HepG2 (cell line): ENCODE measurements at regions not wholly inside any gene's neighbourhood (a gene's known extent, or its start where the extent isn't known, plus 50 kb on each side); places are given as distances from the start of the nearest gene placed in this dataset.

Source experiments
- ATAC-seq: fragments of 200-7000 bp; cut with Tn5 transposase; 3 replicates; pipeline ENCODE4 v1.9.1; 2020; ENCODE audit warnings: mild to moderate bottlenecking, moderate library complexity
- BruUV-seq: library from RNA; stranded (reverse); fragments of 400-500 nt; replicated peaks from 2 replicates; lab custom pipeline; 2021; lab: Mats Ljungman, UMichigan
- CTCF ChIA-PET: fragments of 300-600 bp; formaldehyde crosslinking; extraction: SDS; loops from one replicate; lab custom pipeline; 2021; ENCODE audit warnings: low total read pairs, inconsistent platforms, low intra/inter-chr PET ratio; lab: Yijun Ruan, JAX
- POLR2A ChIA-PET: fragments of 350-600 bp; sonication (Branson Sonifier 250); formaldehyde crosslinking; loops from one replicate; lab custom pipeline; 2020; ENCODE audit warnings: antibody characterized with exemption, inconsistent platforms; lab: Yijun Ruan, JAX
- DNase-seq: peaks from one replicate; pipeline ENCODE4 v3.0.0-alpha.2; 2015; ENCODE audit warnings: low spot score
- FAIRE-seq: peaks from 3 replicates; lab custom pipeline; 2011; peaks lifted over from hg19 to GRCh38; lab: Jason Lieb, UNC
- H2AFZ ChIP-seq: one replicate; pipeline ENCODE4 v1.6.1; 2011; ENCODE audit warnings: low read length, inconsistent platforms
- H3K27ac ChIP-seq: fragments of 300-600 bp; 3 replicates; pipeline ENCODE4 v1.8.0; 2011; ENCODE audit warnings: mixed run types, mild to moderate bottlenecking, mixed read lengths, low read length, inconsistent platforms; ENCODE audit not compliant: insufficient read depth; ENCODE audit errors: extremely low read length
- H3K27me3 ChIP-seq, 2 experiments: fragments of 200-600 bp in 1 of 2; 2 replicates in 1 of 2; 3 replicates in 1 of 2; pipeline versions ENCODE4 v1.6.0 to v1.8.0; 2011; ENCODE audit warnings: low read length in 2 of 2, mild to moderate bottlenecking in 2 of 2, moderate library complexity in 2 of 2, inconsistent platforms in 1 of 2; ENCODE audit not compliant: insufficient read depth in 2 of 2, control insufficient read depth in 1 of 2
- H3K36me3 ChIP-seq, 2 experiments: fragments of 200-600 bp in 1 of 2; replicated peaks in 1 of 2; 2 replicates in 1 of 2; 3 replicates in 1 of 2; pipeline versions ENCODE4 v1.5.1 to v1.8.0; 2011; ENCODE audit warnings: low read length in 2 of 2, inconsistent platforms in 1 of 2; ENCODE audit not compliant: insufficient read depth in 2 of 2, control insufficient read depth in 1 of 2
- H3K4me1 ChIP-seq: 2 replicates; pipeline ENCODE4 v1.5.1; 2012; ENCODE audit warnings: low read length, inconsistent platforms; ENCODE audit not compliant: insufficient read depth
- H3K4me2 ChIP-seq: 2 replicates; pipeline ENCODE4 v1.6.0; 2011; ENCODE audit warnings: low read depth, low read length, inconsistent platforms
- H3K4me3 ChIP-seq, 3 experiments: fragments of 200-600 bp in 1 of 3; sonication (generic), shearing (Covaris generic) in 1 of 3; replicated peaks in 1 of 3; 2 replicates each; pipeline ENCODE4 v1.5.1; 2011 to 2016; ENCODE audit warnings: low read length in 3 of 3, inconsistent platforms in 2 of 3, low read depth in 2 of 3, mild to moderate bottlenecking in 2 of 3, control low read depth in 1 of 3, mixed read lengths in 1 of 3; ENCODE audit not compliant: insufficient read depth in 1 of 3
- H3K79me2 ChIP-seq: one replicate; pipeline ENCODE4 v1.6.1; 2011; ENCODE audit warnings: low read length, inconsistent platforms; ENCODE audit not compliant: insufficient read depth
- H3K9ac ChIP-seq: 2 replicates; pipeline ENCODE4 v1.6.0; 2011; ENCODE audit warnings: mild to moderate bottlenecking, low read depth, low read length, inconsistent platforms; ENCODE audit not compliant: insufficient read depth
- H3K9me3 ChIP-seq: 2 replicates; pipeline ENCODE4 v1.5.1; 2012; ENCODE audit warnings: mild to moderate bottlenecking, low read length
- H4K20me1 ChIP-seq: 2 replicates; pipeline ENCODE4 v1.6.0; 2011; ENCODE audit warnings: inconsistent platforms, mild to moderate bottlenecking, low read length, moderate library complexity; ENCODE audit not compliant: insufficient read depth
- AFF4 ChIP-seq: sonication (generic); formaldehyde crosslinking; IDR thresholded peaks from 2 replicates; pipeline ENCODE4 v1.4.0; 2020; ENCODE audit warnings: missing genetic modification reagents
- CCDC6 ChIP-seq: sonication (generic); formaldehyde crosslinking; IDR thresholded peaks from 2 replicates; pipeline ENCODE4 v1.8.1; 2022; ENCODE audit warnings: mild to moderate bottlenecking, missing genetic modification reagents, moderate library complexity
- GTF3A ChIP-seq: sonication (generic); formaldehyde crosslinking; conservative IDR thresholded peaks from 2 replicates; pipeline ENCODE4 v1.4.0; 2020; ENCODE audit warnings: mild to moderate bottlenecking, missing genetic modification reagents
- HIVEP1 ChIP-seq: sonication (generic); formaldehyde crosslinking; IDR thresholded peaks from 2 replicates; pipeline ENCODE4 v1.4.0; 2020; ENCODE audit warnings: mild to moderate bottlenecking, missing genetic modification reagents
- NCOA2 ChIP-seq: sonication (generic); formaldehyde crosslinking; IDR thresholded peaks from 2 replicates; pipeline ENCODE4 v1.8.0; 2022; ENCODE audit warnings: inconsistent platforms
- NFE2L1 ChIP-seq: sonication (generic); formaldehyde crosslinking; IDR thresholded peaks from 2 replicates; pipeline ENCODE4 v1.4.0; 2020; ENCODE audit warnings: missing genetic modification reagents, mild to moderate bottlenecking, borderline replicate concordance
- PLSCR1 ChIP-seq: sonication (generic); formaldehyde crosslinking; IDR thresholded peaks from 2 replicates; pipeline ENCODE4 v1.5.0; 2020; ENCODE audit warnings: missing genetic modification reagents, mild to moderate bottlenecking, borderline replicate concordance
- SAFB2 ChIP-seq: sonication (generic); formaldehyde crosslinking; IDR thresholded peaks from 2 replicates; pipeline ENCODE4 v1.5.1; 2020; ENCODE audit warnings: missing genetic modification reagents, low read depth, mild to moderate bottlenecking, borderline replicate concordance
- TBX3 ChIP-seq: fragments of 450-650 bp; IDR thresholded peaks from 2 replicates; pipeline ENCODE4 v1.6.1; 2017; ENCODE audit warnings: antibody characterized with exemption, mild to moderate bottlenecking, inconsistent platforms, borderline replicate concordance
- ZBTB43 ChIP-seq: sonication (generic); formaldehyde crosslinking; conservative IDR thresholded peaks from 2 replicates; pipeline ENCODE4 v1.4.0; 2020; ENCODE audit warnings: missing genetic modification reagents
- ZNF263 ChIP-seq: sonication (generic); formaldehyde crosslinking; IDR thresholded peaks from 2 replicates; pipeline ENCODE4 v1.4.0; 2020; ENCODE audit warnings: missing genetic modification reagents
- ZNF292 ChIP-seq: sonication (generic); formaldehyde crosslinking; IDR thresholded peaks from 2 replicates; pipeline ENCODE4 v1.8.1; 2022; ENCODE audit warnings: mild to moderate bottlenecking, low read depth, missing genetic modification reagents, borderline replicate concordance
- ZNF326 ChIP-seq: sonication (generic); formaldehyde crosslinking; IDR thresholded peaks from 2 replicates; pipeline ENCODE4 v1.4.0; 2020; ENCODE audit warnings: missing genetic modification reagents, borderline replicate concordance
- ZNF550 ChIP-seq: sonication (generic); formaldehyde crosslinking; IDR thresholded peaks from 2 replicates; pipeline ENCODE4 v1.4.0; 2020; ENCODE audit warnings: mild to moderate bottlenecking, missing genetic modification reagents, borderline replicate concordance
- ZNF552 ChIP-seq: sonication (generic); formaldehyde crosslinking; IDR thresholded peaks from 2 replicates; pipeline ENCODE4 v1.9.0; 2022; ENCODE audit warnings: missing genetic modification reagents, mild to moderate bottlenecking, borderline replicate concordance
- ZNF660 ChIP-seq: sonication (generic); formaldehyde crosslinking; IDR thresholded peaks from 2 replicates; pipeline ENCODE4 v1.5.1; 2020; ENCODE audit warnings: mild to moderate bottlenecking, low read depth, missing genetic modification reagents, borderline replicate concordance
- ZSCAN29 ChIP-seq: sonication (generic); formaldehyde crosslinking; conservative IDR thresholded peaks from 2 replicates; pipeline ENCODE4 v1.4.0; 2020; ENCODE audit warnings: mild to moderate bottlenecking, missing genetic modification reagents
- WGBS: methylation state at CpG from one replicate; pipeline ENCODE4 v1.1.6; 2017; ENCODE audit warnings: low lambda C conversion rate; 5-methylcytosine and 5-hydroxymethylcytosine counted together
- in situ Hi-C: cut with HindIII; loops from 2 replicates; pipeline ENCODE4 v1.10.0; 2017; ENCODE audit warnings: low pct_unique_long_range_greater_than_20kb; ENCODE audit not compliant: extremely low pct_ligation_motif_present
- intact Hi-C: fragments of 100-400 bp; cut with micrococcal nuclease; formaldehyde crosslinking; loops from one replicate; pipeline ENCODE4 v1.10.0; 2022; ENCODE audit not compliant: unreplicated experiment

- no TSS peak for BruUV-seq
- in situ Hi-C loops = no loop called here
- no peak for ATAC-seq
- TF ChIP-seq PLSCR1 (CRISPR knock-in tag) (no peak), ZNF550 (CRISPR knock-in tag) (no peak), ZSCAN29 (CRISPR knock-in tag) (no peak), ZNF660 (CRISPR knock-in tag) (no peak), ZNF552 (CRISPR knock-in tag) (no peak), CCDC6 (no peak), ZNF263 (no peak), ZNF326 (CRISPR knock-in tag) (no peak), TBX3 (no peak), AFF4 (CRISPR knock-in tag) (no peak), HIVEP1 (no peak), NCOA2 (CRISPR knock-in tag) (no peak), NFE2L1 (CRISPR knock-in tag) (no peak), GTF3A (no peak), ZNF292 (CRISPR knock-in tag) (no peak), SAFB2 (CRISPR knock-in tag) (no peak), ZBTB43 (CRISPR knock-in tag) (no peak)
Observed at GRCh38 chr17:20702692-20703091, 123.2 kb downstream of the CDRT15L2 start.

More at GRCh38 chr17:20702692-20703091, 123.2 kb downstream of the CDRT15L2 start:
- Histone ChIP-seq H3K79me2 (no peaks in the 10 kb centered on the region), H3K9ac (no peak overlapping the region), H3K4me1 (no peaks in the 10 kb centered on the region), H3K36me3 (no peaks in the 10 kb centered on the region), H3K27ac (no peak overlapping the region), H3K9me3 (no peaks in the 10 kb centered on the region), H3K27me3 (peaks cover 0 to 8% of the 10 kb centered on the region in 2 experiments; a peak in 1 of 5 replicates), H2AFZ (no peak overlapping the region), H4K20me1 (no peaks in the 10 kb centered on the region), H3K4me2 (no peak overlapping the region), H3K4me3 (no peak overlapping the region)
- ChIA-PET POLR2A (no interaction called here), CTCF (no interaction called here)
- intact Hi-C loops = no loop called here
- DNase-seq (no peak), FAIRE-seq (no peak)
- 26% methylated on average over 4 of the region's 4 CpGs for WGBS
